Esophagus squamous epithelium (tissue), 5 donors: ENCODE measurements at regions not wholly inside any gene's neighbourhood (a gene's known extent, or its start where the extent isn't known, plus 50 kb on each side); places are given as distances from the start of the nearest gene placed in this dataset.

ENCODE experiments used
- DNase-seq: peaks from one replicate; lab custom pipeline; 2025; lab: John Stamatoyannopoulos, UW
- H3K27ac ChIP-seq, 4 donors: fragments of 200-600 bp; sonication (generic); one replicate each; pipeline ENCODE4 v1.5.1; 2016 to 2019; ENCODE audit warnings: mild to moderate bottlenecking in 1 of 4
- H3K27me3 ChIP-seq, 4 donors: fragments of 200-600 bp; sonication (generic); 1 replicate in 3 of 4; 2 replicates in 1 of 4; pipeline versions ENCODE4 v1.5.1 to v1.6.0; 2017 to 2021; ENCODE audit warnings: antibody characterized with exemption in 1 of 4
- H3K36me3 ChIP-seq, 3 donors: fragments of 200-600 bp; sonication (generic); one replicate each; pipeline ENCODE4 v1.5.1; 2016 to 2019
- H3K4me1 ChIP-seq, 3 donors: fragments of 200-600 bp; sonication (generic); one replicate each; pipeline ENCODE4 v1.5.1; 2017 to 2019
- H3K4me3 ChIP-seq, 4 donors: fragments of 200-600 bp; sonication (generic); 1 replicate in 3 of 4; 2 replicates in 1 of 4; pipeline ENCODE4 v1.5.1; 2016 to 2019; ENCODE audit warnings: mild to moderate bottlenecking in 2 of 4, moderate library complexity in 1 of 4
- H3K9me3 ChIP-seq, 3 donors: fragments of 200-600 bp; sonication (generic); one replicate each; pipeline ENCODE4 v1.5.1; 2016 to 2019
- POLR2A ChIP-seq, 4 donors: fragments of 450-650 bp; IDR thresholded peaks; one replicate each; pipeline ENCODE4 v1.6.1; 2017; ENCODE audit warnings: antibody characterized with exemption in 4 of 4, mild to moderate bottlenecking in 4 of 4, moderate library complexity in 3 of 4
- WGBS, 2 donors: methylation state at CpG; one replicate each; pipeline ENCODE4 v1.1.5; 2018; 5-methylcytosine and 5-hydroxymethylcytosine counted together
- intact Hi-C: fragments of 100-400 bp; cut with DNase I; formaldehyde crosslinking; loops from one replicate; pipeline ENCODE4 v1.15.0; 2022
- TF ChIP-seq, protein P1 (sequence below), 6 experiments: fragments of 450-650 bp in 4 of 6; fragments of 200-600 bp in 2 of 6; sonication (generic) in 2 of 6; IDR thresholded peaks; one replicate each; pipeline ENCODE4 v1.5.1; 2016 to 2019; ENCODE audit warnings: antibody characterized with exemption in 6 of 6, mild to moderate bottlenecking in 4 of 6, moderate library complexity in 4 of 6
- donor health status: DM: yes; HTN: yes; CAD: no.

DNA sequence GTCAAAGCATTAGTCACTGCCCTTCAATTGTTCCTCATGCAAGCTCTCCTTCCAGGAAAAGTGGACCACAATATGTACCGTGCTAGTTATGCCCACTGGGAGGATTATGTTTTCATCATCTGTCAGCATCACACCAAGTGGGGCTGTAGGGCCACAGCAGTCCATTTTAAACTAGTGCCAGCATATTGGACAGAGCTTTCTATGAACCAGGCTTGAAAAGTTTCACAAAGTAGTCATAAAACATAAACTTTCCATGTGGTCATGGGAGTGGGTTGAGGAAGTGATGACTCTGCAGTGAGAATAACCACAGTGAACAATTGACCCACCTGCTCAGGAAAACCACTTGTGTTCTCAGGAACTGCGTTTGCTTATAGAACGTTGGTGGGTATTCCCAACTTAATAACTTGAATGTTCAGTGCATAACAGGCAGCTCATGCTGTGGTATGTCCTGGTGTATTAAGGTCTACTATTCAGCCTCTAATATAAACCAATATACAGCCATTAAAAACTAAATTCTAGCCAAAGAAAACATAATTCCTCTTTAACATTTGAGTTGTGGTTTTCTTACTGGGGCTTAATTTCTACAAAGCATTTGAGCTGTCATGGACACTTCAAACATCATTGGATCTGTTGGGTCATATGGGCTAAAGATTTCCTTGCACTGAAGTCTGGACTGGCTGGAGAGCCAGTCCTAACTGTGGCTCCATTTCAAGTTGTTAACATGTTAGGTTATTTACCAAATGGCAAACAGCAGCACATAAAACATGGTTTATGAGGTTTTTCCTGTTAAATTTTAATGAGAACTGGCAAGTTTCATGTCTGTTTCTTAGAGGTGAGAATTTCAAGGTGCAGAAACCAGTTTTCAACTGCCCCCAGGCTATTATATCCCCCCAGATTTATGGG, 274.1 kb downstream of the OTOL1 start:
- DNase-seq: no peak
- Histone ChIP-seq H3K36me3 (no peaks in the 10 kb centered on the region), H3K4me3 (no peak overlapping the region), H3K9me3 (no peaks in the 10 kb centered on the region), H3K27ac (no peak overlapping the region), H3K4me1 (no peaks in the 10 kb centered on the region), H3K27me3 (no peaks in the 10 kb centered on the region)
- TF ChIP-seq, protein P1, sequence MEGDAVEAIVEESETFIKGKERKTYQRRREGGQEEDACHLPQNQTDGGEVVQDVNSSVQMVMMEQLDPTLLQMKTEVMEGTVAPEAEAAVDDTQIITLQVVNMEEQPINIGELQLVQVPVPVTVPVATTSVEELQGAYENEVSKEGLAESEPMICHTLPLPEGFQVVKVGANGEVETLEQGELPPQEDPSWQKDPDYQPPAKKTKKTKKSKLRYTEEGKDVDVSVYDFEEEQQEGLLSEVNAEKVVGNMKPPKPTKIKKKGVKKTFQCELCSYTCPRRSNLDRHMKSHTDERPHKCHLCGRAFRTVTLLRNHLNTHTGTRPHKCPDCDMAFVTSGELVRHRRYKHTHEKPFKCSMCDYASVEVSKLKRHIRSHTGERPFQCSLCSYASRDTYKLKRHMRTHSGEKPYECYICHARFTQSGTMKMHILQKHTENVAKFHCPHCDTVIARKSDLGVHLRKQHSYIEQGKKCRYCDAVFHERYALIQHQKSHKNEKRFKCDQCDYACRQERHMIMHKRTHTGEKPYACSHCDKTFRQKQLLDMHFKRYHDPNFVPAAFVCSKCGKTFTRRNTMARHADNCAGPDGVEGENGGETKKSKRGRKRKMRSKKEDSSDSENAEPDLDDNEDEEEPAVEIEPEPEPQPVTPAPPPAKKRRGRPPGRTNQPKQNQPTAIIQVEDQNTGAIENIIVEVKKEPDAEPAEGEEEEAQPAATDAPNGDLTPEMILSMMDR (IDR thresholded peaks at IDR 0.05): no peak
- no peak for TF ChIP-seq POLR2A (IDR thresholded peaks at IDR 0.05)
- WGBS, 2 donors: 43 to 61% methylated on average over 3 of the region's 3 CpGs
- intact Hi-C loops: no loop called here

DNA sequence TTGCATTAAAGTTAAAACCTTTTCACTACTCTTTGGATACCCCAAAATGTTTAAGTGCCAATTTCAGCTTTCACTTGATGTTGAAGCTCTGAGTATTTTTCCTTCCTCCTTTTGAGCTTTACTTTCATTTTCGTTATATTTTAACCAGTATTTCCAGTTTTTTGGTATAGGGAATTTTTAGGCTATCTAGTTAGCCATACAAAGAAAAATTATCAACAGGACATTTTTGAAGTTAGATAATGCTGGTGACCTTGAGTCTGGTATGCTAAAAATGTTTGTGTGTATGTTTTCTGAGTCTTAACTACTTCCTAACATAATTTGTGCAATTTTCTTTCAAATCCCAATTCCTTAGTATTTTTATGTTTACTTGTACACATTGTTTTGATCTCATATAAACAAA, 284.8 kb downstream of the OTOL1 start:
- Histone ChIP-seq H3K4me1 (no peaks in the 10 kb centered on the region), H3K36me3 (no peaks in the 10 kb centered on the region), H3K9me3 (no peaks in the 10 kb centered on the region), H3K4me3 (no peak overlapping the region), H3K27ac (no peak overlapping the region), H3K27me3 (no peaks in the 10 kb centered on the region)
- WGBS, 2 donors: 15 to 36% methylated on average over 1 of the region's 1 CpG
- TF ChIP-seq, protein P1 (IDR thresholded peaks at IDR 0.05): no peak
- intact Hi-C loops: no loop called here
- DNase-seq: no peak

DNA sequence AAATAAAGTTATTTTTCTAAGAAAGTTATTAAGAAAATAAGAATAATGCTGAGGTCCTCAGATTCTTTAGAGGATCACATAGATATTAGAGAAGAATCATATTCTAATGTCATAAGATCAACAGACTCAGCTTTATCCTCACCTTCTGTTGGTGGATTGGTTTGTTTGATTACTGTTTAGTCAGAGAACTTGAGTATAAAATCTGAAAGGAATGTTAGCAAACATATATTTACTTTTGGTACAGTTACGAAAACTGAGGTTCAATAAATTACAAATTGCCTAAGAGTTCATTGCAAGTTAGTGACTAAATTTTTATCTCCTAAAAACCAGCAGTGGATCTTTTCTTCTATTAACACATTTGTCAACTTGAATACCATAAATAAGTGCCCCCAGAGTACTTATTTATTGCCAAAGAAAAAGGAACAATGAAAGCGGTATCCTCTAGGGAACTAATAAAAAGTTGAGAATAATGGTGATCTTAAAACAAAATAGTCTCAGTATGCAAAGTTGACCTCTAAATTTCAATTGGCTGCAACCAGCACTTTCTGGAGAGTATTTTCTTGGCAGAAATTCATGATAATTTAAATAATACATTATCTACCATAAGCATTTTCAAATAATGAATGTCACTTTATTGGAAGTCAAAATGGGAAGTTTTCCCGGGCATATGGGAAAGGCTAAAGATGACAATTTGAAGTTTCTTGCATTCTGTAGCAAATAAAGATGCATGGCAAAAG, 296.8 kb downstream of the OTOL1 start:
- Histone ChIP-seq H3K9me3 (no peaks in the 10 kb centered on the region), H3K27ac (no peak overlapping the region), H3K4me3 (no peak overlapping the region), H3K36me3 (no peaks in the 10 kb centered on the region), H3K27me3 (no peaks in the 10 kb centered on the region), H3K4me1 (no peaks in the 10 kb centered on the region)
- no peak for TF ChIP-seq POLR2A (IDR thresholded peaks at IDR 0.05)
- DNase-seq: no peak
- intact Hi-C loops: no loop called here
- WGBS, 2 donors: 80 to 81% methylated on average over 3 of the region's 3 CpGs

DNA sequence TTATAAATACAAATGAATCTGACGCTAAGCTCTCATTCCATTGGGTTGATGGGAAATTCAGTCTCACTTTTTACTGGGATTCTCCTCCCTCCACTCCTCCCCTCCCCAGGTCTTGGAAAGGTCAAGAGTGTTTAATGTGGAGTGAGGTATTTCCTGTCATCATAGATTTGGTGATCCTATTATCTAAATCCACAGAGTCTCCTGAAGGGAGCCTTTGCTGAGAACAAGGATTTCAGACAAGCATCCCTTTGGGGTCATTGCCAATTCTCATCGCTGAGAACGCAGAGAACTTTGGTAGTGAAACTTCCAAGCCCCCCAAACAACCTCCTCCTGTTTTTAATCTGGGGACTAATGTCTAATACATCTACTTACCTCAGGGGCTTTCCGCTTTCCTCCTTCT, 297.9 kb downstream of the OTOL1 start:
- 87 to 97% methylated on average over 4 of the region's 4 CpGs for WGBS, 2 donors

DNA sequence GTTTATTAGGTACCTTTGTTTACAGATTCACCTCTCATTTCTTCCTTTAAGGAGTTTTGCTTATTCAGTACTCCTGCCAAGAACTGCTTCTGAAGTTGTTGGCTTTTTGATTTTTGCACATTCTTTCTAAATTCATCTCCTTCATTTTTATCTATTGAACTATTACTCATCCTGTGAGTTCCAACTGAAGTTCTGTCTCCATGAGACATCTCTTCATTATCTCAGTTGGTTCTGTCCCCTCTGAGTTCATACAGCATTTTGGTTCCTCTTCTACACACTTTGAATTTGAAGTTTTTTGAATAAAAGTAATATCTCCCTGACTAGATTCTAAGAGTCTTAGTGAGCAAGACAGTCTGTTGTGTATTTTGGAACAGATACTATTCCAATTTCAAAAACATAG, 299.7 kb downstream of the OTOL1 start:
- no peak for DNase-seq

More for the DNA sequence above, 297.9 kb downstream of the OTOL1 start:
- Histone ChIP-seq H3K36me3 (no peaks in the 10 kb centered on the region), H3K4me3 (no peak overlapping the region), H3K4me1 (no peaks in the 10 kb centered on the region), H3K27me3 (no peaks in the 10 kb centered on the region), H3K9me3 (no peaks in the 10 kb centered on the region), H3K27ac (no peak overlapping the region)
- no peak for DNase-seq
- TF ChIP-seq POLR2A (IDR thresholded peaks at IDR 0.05): no peak
- TF ChIP-seq, protein P1 (IDR thresholded peaks at IDR 0.05): no peak
- intact Hi-C loops: no loop called here

More for the DNA sequence above, 299.7 kb downstream of the OTOL1 start:
- Histone ChIP-seq H3K4me3 (no peak overlapping the region), H3K36me3 (no peaks in the 10 kb centered on the region), H3K4me1 (no peaks in the 10 kb centered on the region), H3K27ac (no peak overlapping the region), H3K9me3 (no peaks in the 10 kb centered on the region), H3K27me3 (no peaks in the 10 kb centered on the region)
- TF ChIP-seq POLR2A (IDR thresholded peaks at IDR 0.05): no peak
- TF ChIP-seq, protein P1 (IDR thresholded peaks at IDR 0.05): no peak
- intact Hi-C loops: no loop called here
